Adipose tissue (tissue), 3 donors: ENCODE measurements at regions not wholly inside any gene's neighbourhood (a gene's known extent, or its start where the extent isn't known, plus 50 kb on each side); places are given as distances from the start of the nearest gene placed in this dataset.

ENCODE experiments used
- H3K27ac ChIP-seq: one replicate; pipeline ENCODE4 v1.5.1; 2013; ENCODE audit warnings: low read depth, low read length
- WGBS, 3 donors: extraction: QIAGEN DNeasy Blood & Tissue Kit; methylation state at CpG; one replicate each; pipeline ENCODE4 v1.1.7; 2013; 5-methylcytosine and 5-hydroxymethylcytosine counted together
- donor health status: healthy with polysubstance abuse.
- donor health status: Bipolar disorder and iron deficiency.
- donor health status: healthy.

- no peak overlapping the region for H3K27ac ChIP-seq
- WGBS, 3 donors, result 72 to 80% (median 78%) methylated on average over 3 of the region's 3 CpGs
These were observed 440.9 kb downstream of the ZEB2 start for GRCh38 chr2:144078802-144079724.

- no peak overlapping the region for H3K27ac ChIP-seq
These were observed 441.8 kb downstream of the ZEB2 start for GRCh38 chr2:144078106-144078505.

GRCh38 chr2:144074450-144074849, 445.5 kb downstream of the ZEB2 start:
- WGBS, 3 donors, result 68 to 85% (median 77%) methylated on average over 3 of the region's 3 CpGs
- no peak overlapping the region for H3K27ac ChIP-seq

- 39 to 89% (median 84%) methylated on average over 4 of the region's 4 CpGs for WGBS, 3 donors
- no peak overlapping the region for H3K27ac ChIP-seq
These were observed 448.5 kb downstream of the ZEB2 start for GRCh38 chr2:144071461-144071860.

GRCh38 chr2:144067506-144067905, 452.4 kb downstream of the ZEB2 start:
- 91% methylated on average over 2 of the region's 2 CpGs for WGBS, 3 donors
- no peak overlapping the region for H3K27ac ChIP-seq

- H3K27ac ChIP-seq, result no peak overlapping the region
- WGBS, 3 donors, result 73 to 77% (median 75%) methylated on average over 1 of the region's 1 CpG
These were observed 456.3 kb downstream of the ZEB2 start for GRCh38 chr2:144063602-144064001.

GRCh38 chr2:144054911-144055310, 465.0 kb downstream of the ZEB2 start:
- 59 to 88% (median 62%) methylated on average over 1 of the region's 1 CpG for WGBS, 3 donors
- no peak overlapping the region for H3K27ac ChIP-seq

GRCh38 chr2:144052083-144052482, 467.8 kb downstream of the ZEB2 start:
- WGBS, 3 donors, result 71 to 90% (median 78%) methylated on average over 4 of the region's 4 CpGs
- H3K27ac ChIP-seq, result no peak overlapping the region

GRCh38 chr2:144049137-144049536, 470.8 kb downstream of the ZEB2 start:
- no peak overlapping the region for H3K27ac ChIP-seq
- 33 to 85% (median 74%) methylated on average over 3 of the region's 3 CpGs for WGBS, 3 donors

- no peak overlapping the region for H3K27ac ChIP-seq
- 97 to 99% (median 98%) methylated on average over 4 of the region's 4 CpGs for WGBS, 3 donors
These were observed 471.3 kb downstream of the ZEB2 start for GRCh38 chr2:144048631-144049060.

GRCh38 chr2:144042751-144043150, 477.2 kb downstream of the ZEB2 start:
- H3K27ac ChIP-seq, result no peak overlapping the region
- WGBS, 3 donors, result 92 to 97% (median 95%) methylated on average over 2 of the region's 2 CpGs

GRCh38 chr2:144041612-144042011, 478.3 kb downstream of the ZEB2 start:
- no peak overlapping the region for H3K27ac ChIP-seq
- WGBS, 3 donors, result 91 to 100% (median 96%) methylated on average over 1 of the region's 1 CpG

- no peak overlapping the region for H3K27ac ChIP-seq
- WGBS, 3 donors, result 92 to 99% (median 96%) methylated on average over 2 of the region's 2 CpGs
These were observed 479.1 kb downstream of the ZEB2 start for GRCh38 chr2:144040834-144041233.

GRCh38 chr2:144032566-144032965, 487.4 kb downstream of the ZEB2 start:
- no peak overlapping the region for H3K27ac ChIP-seq

- 86 to 93% (median 87%) methylated on average over 5 of the region's 5 CpGs for WGBS, 3 donors
These were observed 489.1 kb downstream of the ZEB2 start for GRCh38 chr2:144030791-144031190.

GRCh38 chr2:144027593-144027992, 492.3 kb downstream of the ZEB2 start:
- WGBS, 3 donors, result 84 to 95% (median 92%) methylated on average over 4 of the region's 4 CpGs

More at GRCh38 chr2:144030791-144031190, 489.1 kb downstream of the ZEB2 start:
- H3K27ac ChIP-seq, result no peak overlapping the region

GRCh38 chr2:144026753-144027152, 493.2 kb downstream of the ZEB2 start:
- H3K27ac ChIP-seq, result no peak overlapping the region
- WGBS, 3 donors, result 91 to 99% (median 95%) methylated on average over 1 of the region's 1 CpG

More at GRCh38 chr2:144027593-144027992, 492.3 kb downstream of the ZEB2 start:
- H3K27ac ChIP-seq, result no peak overlapping the region

GRCh38 chr2:144020047-144020446, 499.9 kb downstream of the ZEB2 start:
- no peak overlapping the region for H3K27ac ChIP-seq
- WGBS, 3 donors, result 93 to 96% (median 95%) methylated on average over 6 of the region's 6 CpGs

- no peak overlapping the region for H3K27ac ChIP-seq
- 91 to 95% (median 93%) methylated on average over 6 of the region's 6 CpGs for WGBS, 3 donors
These were observed 504.2 kb downstream of the ZEB2 start for GRCh38 chr2:144015655-144016245.

GRCh38 chr2:144015036-144015435, 504.9 kb downstream of the ZEB2 start:
- no peak overlapping the region for H3K27ac ChIP-seq
- WGBS, 3 donors, result 54 to 80% (median 72%) methylated on average over 3 of the region's 3 CpGs
